PFSK-1 (cell line): ENCODE measurements at regions not wholly inside any gene's neighbourhood (a gene's known extent, or its start where the extent isn't known, plus 50 kb on each side); places are given as distances from the start of the nearest gene placed in this dataset.

Experiments
- POLR2AphosphoS5 ChIP-seq: IDR thresholded peaks from 2 replicates; pipeline ENCODE4 v1.6.1; 2012; ENCODE audit warnings: low read depth, mild to moderate bottlenecking, control low read depth, low read length, moderate library complexity
- REST ChIP-seq, 2 experiments: IDR thresholded peaks; 2 replicates each; pipeline versions ENCODE4 v1.6.1 to v1.8.0; 2011 to 2012; ENCODE audit warnings: low read depth in 2 of 2, low read length in 2 of 2, control low read depth in 1 of 2, inconsistent platforms in 1 of 2, mild to moderate bottlenecking in 1 of 2, moderate library complexity in 1 of 2; ENCODE audit not compliant: insufficient read depth in 1 of 2
- SIN3A ChIP-seq: IDR thresholded peaks from 2 replicates; pipeline ENCODE4 v1.6.1; 2012; ENCODE audit warnings: mild to moderate bottlenecking, low read length, moderate library complexity, borderline replicate concordance; ENCODE audit not compliant: insufficient read depth
- TAF1 ChIP-seq: IDR thresholded peaks from 2 replicates; pipeline ENCODE4 v1.6.1; 2012; ENCODE audit warnings: low read length, control low read depth, borderline replicate concordance; ENCODE audit not compliant: insufficient read depth

- TF ChIP-seq REST (IDR thresholded peaks at IDR 0.05; ENCODE audit: insufficient read depth in 1 of 2, low read depth in 2 of 2, low read length in 2 of 2) (no peak), TAF1 (no peak), POLR2AphosphoS5 (no peak), SIN3A (no peak)
These were observed 243.5 kb upstream of the CCL2 start for GRCh38 chr17:34011599-34011998.
